ENCODE measurements at regions not wholly inside any gene's neighbourhood (a gene's known extent, or its start where the extent isn't known, plus 50 kb on each side); places are given as distances from the start of the nearest gene placed in this dataset.

- TF ChIP-seq POLR2A (IDR thresholded peaks at IDR 0.05; ENCODE audit: low read length) (no peak), GATA1 (IDR thresholded peaks at IDR 0.05; ENCODE audit: low read depth, low read length) (no peak)
Measured at GRCh38 chr4:94039226-94039625, 168.4 kb upstream of the SMARCAD1 start.
